Activated T-helper 2 cell treated with anti-CD3 and anti-CD28 coated beads, Interferon-gamma antibody, Interleukin-2, Interleukin-4, amounts not matched to agents 10 μg/mL and 5 μg/mL and 100 μg/mL, durations not matched to agents 14 hours and 24 hours and 36 hours (primary cell): ENCODE measurements at regions not wholly inside any gene's neighbourhood (a gene's known extent, or its start where the extent isn't known, plus 50 kb on each side); places are given as distances from the start of the nearest gene placed in this dataset.

Experiments used
- DNase-seq: peaks from one replicate; pipeline ENCODE4 v3.0.0; 2021; ENCODE audit warnings: low spot score
- H3K27ac Mint-ChIP-seq: one replicate; pipeline ENCODE4 v1.8.0; 2021; ENCODE audit warnings: mixed read lengths
- H3K27me3 Mint-ChIP-seq: one replicate; pipeline ENCODE4 v1.8.0; 2021; ENCODE audit warnings: low read depth, mixed read lengths
- H3K36me3 Mint-ChIP-seq: one replicate; pipeline ENCODE4 v1.8.0; 2021; ENCODE audit warnings: low read depth, mixed read lengths
- H3K4me1 Mint-ChIP-seq: one replicate; pipeline ENCODE4 v1.8.0; 2021; ENCODE audit warnings: low read depth, mixed read lengths
- H3K4me3 Mint-ChIP-seq: one replicate; pipeline ENCODE4 v1.8.0; 2021; ENCODE audit warnings: low read depth, mild to moderate bottlenecking, moderate library complexity, mixed read lengths
- H3K9me3 Mint-ChIP-seq: one replicate; pipeline ENCODE4 v1.8.0; 2021; ENCODE audit warnings: mixed read lengths
- intact Hi-C: fragments of 100-400 bp; cut with micrococcal nuclease; formaldehyde crosslinking; loops from one replicate; pipeline ENCODE4 v1.15.1; 2023

- no peak for DNase-seq
- Mint-ChIP-seq H3K27me3 (peaks cover 12% of the 10 kb centered on the region), H3K9me3 (no peaks in the 10 kb centered on the region), H3K4me1 (no peaks in the 10 kb centered on the region), H3K27ac (no peak overlapping the region), H3K4me3 (no peak overlapping the region), H3K36me3 (no peaks in the 10 kb centered on the region)
- intact Hi-C loops, result no loop called here
Measured at GRCh38 chr5:74149395-74149794, 491.1 kb downstream of the ENC1 start.

- Mint-ChIP-seq H3K27ac (no peak overlapping the region), H3K9me3 (no peaks in the 10 kb centered on the region), H3K4me3 (no peak overlapping the region), H3K4me1 (peaks cover under 1% of the 10 kb centered on the region), H3K36me3 (no peaks in the 10 kb centered on the region), H3K27me3 (peaks cover 14% of the 10 kb centered on the region)
- no peak for DNase-seq
- intact Hi-C loops, result no loop called here
Measured at GRCh38 chr5:74148321-74148720, 492.2 kb downstream of the ENC1 start.

GRCh38 chr5:74146796-74147195, 493.7 kb downstream of the ENC1 start:
- H3K9me3 Mint-ChIP-seq, result no peaks in the 10 kb centered on the region
- intact Hi-C loops, result no loop called here
- H3K4me1 Mint-ChIP-seq, result peaks cover 3% of the 10 kb centered on the region
- peaks cover 13% of the 10 kb centered on the region for H3K27me3 Mint-ChIP-seq
- DNase-seq, result no peak
- no peak overlapping the region for H3K27ac Mint-ChIP-seq
- H3K4me3 Mint-ChIP-seq, result no peak overlapping the region
- H3K36me3 Mint-ChIP-seq, result no peaks in the 10 kb centered on the region

GRCh38 chr5:74145951-74146350, 494.6 kb downstream of the ENC1 start:
- Mint-ChIP-seq H3K4me3 (no peak overlapping the region), H3K4me1 (peaks cover 3% of the 10 kb centered on the region), H3K9me3 (no peaks in the 10 kb centered on the region), H3K27ac (no peak overlapping the region), H3K36me3 (no peaks in the 10 kb centered on the region), H3K27me3 (peaks cover 11% of the 10 kb centered on the region)
- DNase-seq, result no peak
- intact Hi-C loops, result no loop called here

GRCh38 chr5:74143721-74144330, 496.7 kb downstream of the ENC1 start:
- no peak overlapping the region for H3K27ac Mint-ChIP-seq
- peaks cover 7% of the 10 kb centered on the region for H3K27me3 Mint-ChIP-seq
- H3K4me3 Mint-ChIP-seq, result no peak overlapping the region
- H3K4me1 Mint-ChIP-seq, result peaks cover 3% of the 10 kb centered on the region
- intact Hi-C loops, result no loop called here
- no peak for DNase-seq
- no peaks in the 10 kb centered on the region for H3K9me3 Mint-ChIP-seq
- no peaks in the 10 kb centered on the region for H3K36me3 Mint-ChIP-seq

- Mint-ChIP-seq H3K36me3 (no peaks in the 10 kb centered on the region), H3K4me3 (no peak overlapping the region), H3K4me1 (peaks cover 3% of the 10 kb centered on the region), H3K27ac (no peak overlapping the region), H3K27me3 (peaks cover 7% of the 10 kb centered on the region), H3K9me3 (no peaks in the 10 kb centered on the region)
- no peak for DNase-seq
- intact Hi-C loops, result no loop called here
Measured at GRCh38 chr5:74143151-74143550, 497.4 kb downstream of the ENC1 start.

- Mint-ChIP-seq H3K27me3 (peaks cover 16% of the 10 kb centered on the region), H3K27ac (no peak overlapping the region), H3K4me1 (peaks cover 3% of the 10 kb centered on the region), H3K4me3 (no peak overlapping the region), H3K36me3 (no peaks in the 10 kb centered on the region), H3K9me3 (no peaks in the 10 kb centered on the region)
- no peak for DNase-seq
- intact Hi-C loops, result no loop called here
Measured at GRCh38 chr5:74141053-74141452, 499.5 kb downstream of the ENC1 start.

GRCh38 chr5:74140409-74140808, 500.1 kb downstream of the ENC1 start:
- Mint-ChIP-seq H3K36me3 (no peaks in the 10 kb centered on the region), H3K4me1 (peaks cover 3% of the 10 kb centered on the region), H3K27me3 (peaks cover 20% of the 10 kb centered on the region), H3K9me3 (no peaks in the 10 kb centered on the region), H3K4me3 (no peak overlapping the region), H3K27ac (no peak overlapping the region)
- no peak for DNase-seq
- intact Hi-C loops, result no loop called here

GRCh38 chr5:74139589-74139988, 500.9 kb downstream of the ENC1 start:
- Mint-ChIP-seq H3K4me1 (peaks cover 3% of the 10 kb centered on the region), H3K9me3 (no peaks in the 10 kb centered on the region), H3K27ac (no peak overlapping the region), H3K27me3 (peaks cover 20% of the 10 kb centered on the region), H3K4me3 (no peak overlapping the region), H3K36me3 (no peaks in the 10 kb centered on the region)
- intact Hi-C loops, result no loop called here
- no peak for DNase-seq

GRCh38 chr5:74138721-74139120, 501.8 kb downstream of the ENC1 start:
- no peaks in the 10 kb centered on the region for H3K9me3 Mint-ChIP-seq
- no peaks in the 10 kb centered on the region for H3K36me3 Mint-ChIP-seq
- no peak overlapping the region for H3K27ac Mint-ChIP-seq
- H3K4me1 Mint-ChIP-seq, result peaks cover 3% of the 10 kb centered on the region
- intact Hi-C loops, result no loop called here
- H3K27me3 Mint-ChIP-seq, result peaks cover 18% of the 10 kb centered on the region
- DNase-seq, result no peak
- H3K4me3 Mint-ChIP-seq, result no peak overlapping the region

- Mint-ChIP-seq H3K4me1 (no peaks in the 10 kb centered on the region), H3K36me3 (no peaks in the 10 kb centered on the region), H3K9me3 (no peaks in the 10 kb centered on the region), H3K27me3 (peaks cover 15% of the 10 kb centered on the region), H3K4me3 (no peak overlapping the region), H3K27ac (no peak overlapping the region)
- no peak for DNase-seq
- intact Hi-C loops, result no loop called here
Measured at GRCh38 chr5:74136276-74136825, 504.2 kb downstream of the ENC1 start.

- Mint-ChIP-seq H3K4me1 (no peaks in the 10 kb centered on the region), H3K36me3 (no peaks in the 10 kb centered on the region), H3K4me3 (no peak overlapping the region), H3K9me3 (no peaks in the 10 kb centered on the region), H3K27me3 (peaks cover 19% of the 10 kb centered on the region), H3K27ac (no peak overlapping the region)
- no peak for DNase-seq
- intact Hi-C loops, result no loop called here
Measured at GRCh38 chr5:74135033-74135432, 505.5 kb downstream of the ENC1 start.

GRCh38 chr5:74132485-74132884, 506.5 kb downstream of the ARHGEF28 start:
- intact Hi-C loops, result no loop called here
- Mint-ChIP-seq H3K36me3 (no peaks in the 10 kb centered on the region), H3K27me3 (peaks cover 25% of the 10 kb centered on the region), H3K9me3 (no peaks in the 10 kb centered on the region), H3K4me3 (no peak overlapping the region), H3K4me1 (no peaks in the 10 kb centered on the region), H3K27ac (no peak overlapping the region)
- no peak for DNase-seq

GRCh38 chr5:74131250-74131649, 505.3 kb downstream of the ARHGEF28 start:
- intact Hi-C loops, result no loop called here
- peaks cover 24% of the 10 kb centered on the region for H3K27me3 Mint-ChIP-seq
- no peaks in the 10 kb centered on the region for H3K36me3 Mint-ChIP-seq
- H3K4me1 Mint-ChIP-seq, result no peaks in the 10 kb centered on the region
- no peak for DNase-seq
- no peak overlapping the region for H3K4me3 Mint-ChIP-seq
- H3K27ac Mint-ChIP-seq, result no peak overlapping the region
- no peaks in the 10 kb centered on the region for H3K9me3 Mint-ChIP-seq
